SK-N-SH treated with all-trans-retinoic acid at 6 μM for 48 hours (cell line): ENCODE measurements at regions not wholly inside any gene's neighbourhood (a gene's known extent, or its start where the extent isn't known, plus 50 kb on each side); places are given as distances from the start of the nearest gene placed in this dataset.

Experiments
- ESRRG ChIP-seq: fragments of 250-450 bp; sonication (Bioruptor Pico); IDR thresholded peaks from 2 replicates; pipeline ENCODE4 v1.6.1; 2021; ENCODE audit warnings: mild to moderate bottlenecking
- ISL1 ChIP-seq: fragments of 250-450 bp; sonication (Bioruptor Pico); IDR thresholded peaks from 2 replicates; pipeline ENCODE4 v2.1.2; 2022; ENCODE audit warnings: mild to moderate bottlenecking, moderate library complexity
- PPARA ChIP-seq: fragments of 250-450 bp; sonication (Bioruptor Pico); IDR thresholded peaks from 2 replicates; pipeline ENCODE4 v1.5.0; 2020; ENCODE audit warnings: mild to moderate bottlenecking, borderline replicate concordance
- RARB ChIP-seq: fragments of 250-450 bp; sonication (Bioruptor Pico); IDR thresholded peaks from 2 replicates; pipeline ENCODE4 v1.8.0; 2021; ENCODE audit warnings: mild to moderate bottlenecking, moderate library complexity
- ZFP3 ChIP-seq: fragments of 250-450 bp; sonication (Bioruptor Pico); IDR thresholded peaks from 2 replicates; pipeline ENCODE4 v1.5.0; 2020; ENCODE audit warnings: mild to moderate bottlenecking, moderate library complexity
- TF ChIP-seq, protein P1 (sequence below): fragments of 250-450 bp; sonication (Bioruptor Pico); IDR thresholded peaks from 2 replicates; pipeline ENCODE4 v1.8.0; 2021; ENCODE audit warnings: low read depth, mild to moderate bottlenecking, moderate library complexity, borderline replicate concordance

- TF ChIP-seq ESRRG: no peak
- no peak for TF ChIP-seq ISL1
- TF ChIP-seq RARB (CRISPR knock-in tag): no peak
- TF ChIP-seq, protein P1, sequence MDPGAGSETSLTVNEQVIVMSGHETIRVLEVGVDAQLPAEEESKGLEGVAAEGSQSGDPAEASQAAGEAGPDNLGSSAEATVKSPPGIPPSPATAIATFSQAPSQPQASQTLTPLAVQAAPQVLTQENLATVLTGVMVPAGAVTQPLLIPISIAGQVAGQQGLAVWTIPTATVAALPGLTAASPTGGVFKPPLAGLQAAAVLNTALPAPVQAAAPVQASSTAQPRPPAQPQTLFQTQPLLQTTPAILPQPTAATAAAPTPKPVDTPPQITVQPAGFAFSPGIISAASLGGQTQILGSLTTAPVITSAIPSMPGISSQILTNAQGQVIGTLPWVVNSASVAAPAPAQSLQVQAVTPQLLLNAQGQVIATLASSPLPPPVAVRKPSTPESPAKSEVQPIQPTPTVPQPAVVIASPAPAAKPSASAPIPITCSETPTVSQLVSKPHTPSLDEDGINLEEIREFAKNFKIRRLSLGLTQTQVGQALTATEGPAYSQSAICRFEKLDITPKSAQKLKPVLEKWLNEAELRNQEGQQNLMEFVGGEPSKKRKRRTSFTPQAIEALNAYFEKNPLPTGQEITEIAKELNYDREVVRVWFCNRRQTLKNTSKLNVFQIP (CRISPR knock-in tag): no peak
- no peak for TF ChIP-seq ZFP3 (CRISPR knock-in tag)
- no peak for TF ChIP-seq PPARA (CRISPR knock-in tag)
Measured at GRCh38 chr13:99061411-99061810, 83.5 kb upstream of the DOCK9 start.
